CD4-positive, alpha-beta T cell (primary cell): ENCODE measurements at regions not wholly inside any gene's neighbourhood (a gene's known extent, or its start where the extent isn't known, plus 50 kb on each side); places are given as distances from the start of the nearest gene placed in this dataset.

ENCODE experiments used
- ATAC-seq: fragments of 200-7000 bp; cut with Tn5 transposase; one replicate; pipeline ENCODE4 v1.10.0; 2022; ENCODE audit warnings: mild to moderate bottlenecking; ENCODE audit not compliant: poor library complexity
- CTCF ChIA-PET: fragments of 350-600 bp; sonication (Branson Sonifier 250); formaldehyde crosslinking; loops from one replicate; lab custom pipeline; 2021; ENCODE audit warnings: antibody characterized with exemption, inconsistent platforms; lab: Charles Lee
- POLR2A ChIA-PET: fragments of 350-600 bp; sonication (Branson Sonifier 250); formaldehyde crosslinking; loops from one replicate; lab custom pipeline; 2021; ENCODE audit warnings: antibody characterized with exemption, inconsistent platforms; lab: Charles Lee
- DNase-seq, 14 experiments: peaks; one replicate each; pipeline ENCODE4 v3.0.0-alpha.2; 2013 to 2020; ENCODE audit warnings: mixed read lengths in 2 of 14
- H3K27ac ChIP-seq, 2 donors: one replicate each; pipeline versions ENCODE4 v1.5.1 to v1.7.0; 2013; ENCODE audit warnings: low read length in 2 of 2, low read depth in 1 of 2, mild to moderate bottlenecking in 1 of 2
- H3K27me3 ChIP-seq, 2 experiments: 1 replicate in 1 of 2; 2 replicates in 1 of 2; pipeline versions ENCODE4 v1.6.1 to v1.7.0; 2013; ENCODE audit warnings: low read length in 2 of 2, control low read depth in 1 of 2, mild to moderate bottlenecking in 1 of 2, moderate library complexity in 1 of 2; ENCODE audit not compliant: insufficient read depth in 2 of 2, control insufficient read depth in 1 of 2
- H3K36me3 ChIP-seq: one replicate; pipeline ENCODE4 v1.6.1; 2013; ENCODE audit warnings: low read length, control low read depth; ENCODE audit not compliant: insufficient read depth
- H3K4me1 ChIP-seq: one replicate; pipeline ENCODE4 v1.6.1; 2013; ENCODE audit warnings: low read length, control low read depth; ENCODE audit not compliant: insufficient read depth
- H3K4me3 ChIP-seq: one replicate; pipeline ENCODE4 v1.5.1; 2013; ENCODE audit warnings: mild to moderate bottlenecking, low read length, moderate library complexity
- H3K9me3 ChIP-seq, 2 experiments: 1 replicate in 1 of 2; 2 replicates in 1 of 2; pipeline versions ENCODE4 v1.6.1 to v1.7.0; 2013; ENCODE audit warnings: low read length in 2 of 2, mild to moderate bottlenecking in 2 of 2, control low read depth in 1 of 2, moderate library complexity in 1 of 2; ENCODE audit not compliant: control insufficient read depth in 1 of 2, insufficient read depth in 1 of 2
- H3K27ac Mint-ChIP-seq: one replicate; pipeline ENCODE4 v1.8.0; 2020; ENCODE audit warnings: mixed read lengths
- H3K27me3 Mint-ChIP-seq: one replicate; pipeline ENCODE4 v1.8.0; 2021; ENCODE audit warnings: mixed read lengths
- H3K36me3 Mint-ChIP-seq: one replicate; pipeline ENCODE4 v1.8.0; 2021; ENCODE audit warnings: low read depth, mixed read lengths
- H3K4me1 Mint-ChIP-seq: one replicate; pipeline ENCODE4 v1.8.0; 2021; ENCODE audit warnings: low read depth, mixed read lengths
- H3K4me3 Mint-ChIP-seq: one replicate; pipeline ENCODE4 v1.8.0; 2020; ENCODE audit warnings: mild to moderate bottlenecking, mixed read lengths
- H3K9me3 Mint-ChIP-seq: one replicate; pipeline ENCODE4 v1.8.0; 2020; ENCODE audit warnings: mixed read lengths
- CTCF ChIP-seq: fragments of 200-600 bp; IDR thresholded peaks from one replicate; pipeline ENCODE4 v1.8.0; 2022; ENCODE audit warnings: antibody characterized with exemption, mild to moderate bottlenecking
- intact Hi-C, 2 experiments: fragments of 100-400 bp; cut with DNase I in 1 of 2; cut with micrococcal nuclease in 1 of 2; formaldehyde crosslinking; loops; one replicate each; pipeline versions ENCODE4 v1.15.1 to v1.9.0; 2023 to 2025; cut with DNase I, micrococcal nuclease

GRCh38 chr11:131111775-131112174 is 195.5 kb upstream of the SNX19 start:
- ChIA-PET CTCF (no interaction called here), POLR2A (no interaction called here)
- DNase-seq = no peak
- Mint-ChIP-seq H3K27ac (no peak overlapping the region), H3K9me3 (no peaks in the 10 kb centered on the region), H3K4me3 (no peak overlapping the region), H3K36me3 (no peaks in the 10 kb centered on the region), H3K4me1 (no peaks in the 10 kb centered on the region), H3K27me3 (no peaks in the 10 kb centered on the region)
- Histone ChIP-seq H3K4me3 (no peak overlapping the region), H3K27ac (no peak overlapping the region), H3K4me1 (no peaks in the 10 kb centered on the region), H3K9me3 (peaks cover 0 to 18% of the 10 kb centered on the region in 2 experiments), H3K27me3 (peaks cover 0 to 3% of the 10 kb centered on the region in 2 experiments), H3K36me3 (no peaks in the 10 kb centered on the region)
- intact Hi-C loops = no loop called here
- no peak for TF ChIP-seq CTCF
- ATAC-seq = no peak

- Mint-ChIP-seq H3K27ac (no peak overlapping the region), H3K27me3 (no peaks in the 10 kb centered on the region), H3K4me1 (no peaks in the 10 kb centered on the region), H3K4me3 (no peak overlapping the region), H3K36me3 (no peaks in the 10 kb centered on the region), H3K9me3 (no peaks in the 10 kb centered on the region)
- H3K4me3 ChIP-seq = no peak overlapping the region
- no peak for DNase-seq
- no peaks in the 10 kb centered on the region for H3K4me1 ChIP-seq
- ChIA-PET CTCF (no interaction called here), POLR2A (no interaction called here)
- no peak overlapping the region for H3K27ac ChIP-seq
- no peak for TF ChIP-seq CTCF
- peaks cover 0 to 4% of the 10 kb centered on the region in 2 experiments for H3K9me3 ChIP-seq
- ATAC-seq = no peak
- H3K27me3 ChIP-seq = no peaks in the 10 kb centered on the region
- H3K36me3 ChIP-seq = no peaks in the 10 kb centered on the region
- intact Hi-C loops = no loop called here
Measured at GRCh38 chr11:131118247-131118646, 202.0 kb upstream of the SNX19 start.

- Histone ChIP-seq H3K27me3 (no peaks in the 10 kb centered on the region), H3K9me3 (peaks cover 0 to 4% of the 10 kb centered on the region in 2 experiments), H3K4me3 (no peak overlapping the region), H3K4me1 (no peaks in the 10 kb centered on the region), H3K36me3 (no peaks in the 10 kb centered on the region), H3K27ac (no peak overlapping the region)
- POLR2A ChIA-PET = no interaction called here
- no peak for TF ChIP-seq CTCF
- H3K9me3 Mint-ChIP-seq = peaks cover 6% of the 10 kb centered on the region
- DNase-seq = no peak
- H3K27ac Mint-ChIP-seq = no peak overlapping the region
- H3K27me3 Mint-ChIP-seq = no peaks in the 10 kb centered on the region
- no peak overlapping the region for H3K4me3 Mint-ChIP-seq
- no peaks in the 10 kb centered on the region for H3K4me1 Mint-ChIP-seq
- no peaks in the 10 kb centered on the region for H3K36me3 Mint-ChIP-seq
- intact Hi-C loops = no loop called here
- ATAC-seq = no peak
- CTCF ChIA-PET = no interaction called here
Measured at GRCh38 chr11:131121426-131122333, 205.4 kb upstream of the SNX19 start.
